ENCODE measurements at regions not wholly inside any gene's neighbourhood (a gene's known extent, or its start where the extent isn't known, plus 50 kb on each side); places are given as distances from the start of the nearest gene placed in this dataset.
"Not testable (repeated sequence)": the region's sequence is repeated elsewhere in the genome, so short reads cannot be mapped to it uniquely, and the experiment has no call there.

DNA sequence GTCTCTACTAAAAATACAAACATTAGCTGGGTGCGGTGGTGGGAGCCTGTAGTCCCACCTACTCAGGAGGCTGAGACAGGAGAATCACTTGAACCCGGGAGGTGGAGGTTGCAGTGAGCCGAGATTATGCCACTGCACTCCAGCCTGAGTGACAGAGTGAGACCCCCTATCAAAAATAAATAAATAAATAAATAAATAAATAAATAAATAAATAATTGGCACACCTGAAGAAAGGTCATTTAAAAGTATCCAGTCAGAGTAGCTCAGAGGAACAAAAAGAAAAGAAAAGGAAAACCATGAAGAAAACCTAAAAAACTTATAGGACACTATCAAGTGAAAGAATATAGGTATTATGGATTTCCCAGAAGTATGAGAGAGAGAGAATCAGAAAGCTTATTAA lies 330.1 kb upstream of the AR start:
- not testable (repeated sequence) for H3K36me3 Mint-ChIP-seq (ENCODE audit: low read depth); H3K4me3 Mint-ChIP-seq; H3K9me3 Mint-ChIP-seq; H3K4me1 Mint-ChIP-seq (ENCODE audit: low read depth); DNase-seq (ENCODE audit: low spot score); H3K27me3 Mint-ChIP-seq (ENCODE audit: low read depth); H3K27ac Mint-ChIP-seq

DNA sequence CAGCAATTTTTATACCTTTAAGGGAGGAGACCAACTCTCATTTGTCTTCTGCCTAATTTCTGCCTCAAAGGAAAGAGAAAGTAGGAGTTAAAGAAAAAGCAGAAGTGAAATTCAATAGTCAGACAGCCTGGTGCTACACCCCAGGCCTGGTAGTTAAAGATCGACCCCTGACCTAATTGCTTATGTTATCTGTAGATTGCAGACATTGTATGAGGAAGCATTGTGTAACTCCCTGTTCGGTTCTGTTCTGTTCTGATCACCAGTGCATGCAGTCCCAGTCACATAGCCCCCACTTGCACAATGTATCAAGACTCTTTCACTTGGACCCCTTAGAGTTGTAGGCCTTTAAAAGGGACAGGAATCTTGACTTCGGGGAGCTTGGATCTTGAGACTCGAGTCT lies 335.9 kb upstream of the AR start:
- H3K9me3 Mint-ChIP-seq = no peaks in the 10 kb centered on the region
- DNase-seq (ENCODE audit: low spot score) = no peak
- H3K27ac Mint-ChIP-seq = no peak overlapping the region
- no peak overlapping the region for H3K4me3 Mint-ChIP-seq
- H3K27me3 Mint-ChIP-seq (ENCODE audit: low read depth) = no peaks in the 10 kb centered on the region
- no peaks in the 10 kb centered on the region for H3K36me3 Mint-ChIP-seq (ENCODE audit: low read depth)
- H3K4me1 Mint-ChIP-seq (ENCODE audit: low read depth) = no peaks in the 10 kb centered on the region

DNA sequence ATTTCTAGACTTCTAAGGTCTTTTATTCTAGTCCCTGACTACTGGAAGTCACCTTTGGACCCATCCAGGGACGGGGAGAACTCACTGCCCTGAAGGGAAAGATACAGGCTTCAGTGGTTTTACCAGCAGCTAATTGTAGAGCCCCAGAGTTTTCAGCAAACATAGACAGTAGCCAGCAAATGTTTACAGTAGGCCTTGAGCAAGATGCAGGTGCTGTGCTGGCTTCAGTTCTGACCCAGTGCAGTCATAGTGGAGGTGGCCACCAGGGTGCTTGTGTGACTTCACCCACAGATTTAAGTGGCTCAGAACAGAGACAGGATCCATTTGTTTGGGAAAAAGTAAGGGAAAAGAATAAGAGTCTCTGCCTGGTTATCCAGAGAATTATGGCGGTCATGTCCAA lies 384.4 kb upstream of the AR start:
- no peak overlapping the region for H3K4me3 Mint-ChIP-seq
- no peak overlapping the region for H3K27ac Mint-ChIP-seq
- no peaks in the 10 kb centered on the region for H3K27me3 Mint-ChIP-seq (ENCODE audit: low read depth)
- no peaks in the 10 kb centered on the region for H3K36me3 Mint-ChIP-seq (ENCODE audit: low read depth)
- H3K9me3 Mint-ChIP-seq = peaks cover 15% of the 10 kb centered on the region
- DNase-seq (ENCODE audit: low spot score) = no peak
- H3K4me1 Mint-ChIP-seq (ENCODE audit: low read depth) = no peaks in the 10 kb centered on the region

- H3K36me3 Mint-ChIP-seq (ENCODE audit: low read depth) = no peaks in the 10 kb centered on the region
- H3K4me3 Mint-ChIP-seq = no peak overlapping the region
- H3K9me3 Mint-ChIP-seq = peaks cover 14% of the 10 kb centered on the region
- H3K27ac Mint-ChIP-seq = no peak overlapping the region
- DNase-seq (ENCODE audit: low spot score) = no peak
- H3K27me3 Mint-ChIP-seq (ENCODE audit: low read depth) = no peaks in the 10 kb centered on the region
- no peaks in the 10 kb centered on the region for H3K4me1 Mint-ChIP-seq (ENCODE audit: low read depth)
Observed at GRCh38 chrX:67114635-67115034, 429.2 kb upstream of the AR start.

DNA sequence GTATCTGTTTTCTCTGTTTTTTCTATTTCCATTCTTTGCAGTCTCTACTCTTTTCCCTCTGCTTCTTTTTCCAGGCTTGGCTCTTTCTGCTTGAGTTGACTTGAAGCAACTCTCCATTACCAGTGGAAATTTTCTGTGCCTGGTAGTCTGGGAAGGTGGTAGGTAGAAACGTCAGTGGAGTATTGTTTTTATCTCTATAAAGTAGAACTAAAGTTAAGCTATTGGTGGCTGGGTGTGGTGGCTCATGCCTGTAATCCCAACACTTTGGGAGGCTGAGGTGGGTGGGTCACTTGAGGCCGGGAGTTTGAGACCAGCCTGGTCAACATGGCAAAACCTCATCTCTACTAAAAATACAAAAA lies 438.1 kb upstream of the AR start:
- peaks cover 9% of the 10 kb centered on the region for H3K9me3 Mint-ChIP-seq
- no peak for DNase-seq (ENCODE audit: low spot score)
- H3K27ac Mint-ChIP-seq = no peak overlapping the region
- H3K27me3 Mint-ChIP-seq (ENCODE audit: low read depth) = no peaks in the 10 kb centered on the region
- H3K4me1 Mint-ChIP-seq (ENCODE audit: low read depth) = no peaks in the 10 kb centered on the region
- no peak overlapping the region for H3K4me3 Mint-ChIP-seq
- no peaks in the 10 kb centered on the region for H3K36me3 Mint-ChIP-seq (ENCODE audit: low read depth)

- no peaks in the 10 kb centered on the region for H3K27me3 Mint-ChIP-seq (ENCODE audit: low read depth)
- peaks cover 7% of the 10 kb centered on the region for H3K9me3 Mint-ChIP-seq
- H3K27ac Mint-ChIP-seq = no peak overlapping the region
- no peak for DNase-seq (ENCODE audit: low spot score)
- no peak overlapping the region for H3K4me3 Mint-ChIP-seq
- no peaks in the 10 kb centered on the region for H3K4me1 Mint-ChIP-seq (ENCODE audit: low read depth)
- H3K36me3 Mint-ChIP-seq (ENCODE audit: low read depth) = no peaks in the 10 kb centered on the region
Observed at GRCh38 chrX:67104982-67105757, 438.7 kb upstream of the AR start.

DNA sequence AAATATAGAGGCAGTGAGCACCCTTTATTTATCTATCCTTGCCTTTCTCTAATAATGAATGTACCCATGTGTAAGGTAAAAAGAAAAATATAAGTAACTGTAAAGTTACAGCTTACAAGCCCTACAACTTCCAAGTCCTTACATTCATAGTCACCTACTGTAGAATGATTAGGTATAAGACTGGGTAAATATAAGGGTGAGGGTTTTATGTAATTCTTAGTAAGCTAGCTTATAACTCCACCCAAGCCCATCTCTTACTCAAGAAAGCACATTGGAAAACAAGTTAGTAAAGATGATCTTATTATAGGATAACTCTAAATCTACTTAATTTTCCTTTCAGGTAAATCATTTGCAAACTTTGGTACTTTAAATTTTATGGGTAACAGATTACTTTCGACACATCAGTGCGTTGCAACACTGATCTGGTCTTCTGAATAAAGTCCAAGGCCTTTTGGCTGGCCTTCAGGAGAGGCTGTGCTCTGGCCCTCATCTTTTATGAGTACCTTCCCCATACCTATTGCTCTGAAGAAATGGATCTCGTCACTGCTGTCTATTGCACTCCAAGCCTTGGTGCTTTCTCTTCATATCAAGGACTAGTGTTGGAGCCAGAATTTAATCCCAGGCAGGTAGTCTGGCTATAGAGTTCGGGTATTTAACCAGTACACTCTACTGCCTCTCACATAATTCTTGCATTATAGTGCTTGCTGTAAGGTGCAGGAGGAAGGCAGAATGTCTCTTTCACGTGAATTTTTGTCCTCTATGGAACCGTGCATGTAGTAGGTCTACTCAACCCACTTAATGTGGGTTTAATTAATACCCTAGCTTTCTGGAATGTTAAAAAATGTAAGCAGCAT lies 443.6 kb upstream of the AR start:
- H3K36me3 Mint-ChIP-seq (ENCODE audit: low read depth) = no peaks in the 10 kb centered on the region
- H3K27ac Mint-ChIP-seq = no peak overlapping the region
- no peak for DNase-seq (ENCODE audit: low spot score)

GRCh38 chrX:67094061-67094460 lies 449.8 kb upstream of the AR start:
- no peaks in the 10 kb centered on the region for H3K4me1 Mint-ChIP-seq (ENCODE audit: low read depth)
- no peaks in the 10 kb centered on the region for H3K36me3 Mint-ChIP-seq (ENCODE audit: low read depth)
- DNase-seq (ENCODE audit: low spot score) = no peak
- no peak overlapping the region for H3K4me3 Mint-ChIP-seq
- H3K27ac Mint-ChIP-seq = no peak overlapping the region
- H3K9me3 Mint-ChIP-seq = no peaks in the 10 kb centered on the region
- H3K27me3 Mint-ChIP-seq (ENCODE audit: low read depth) = no peaks in the 10 kb centered on the region

More for the DNA sequence above, 443.6 kb upstream of the AR start:
- Mint-ChIP-seq H3K4me3 (no peak overlapping the region), H3K27me3 (ENCODE audit: low read depth) (no peaks in the 10 kb centered on the region), H3K9me3 (peaks cover 5% of the 10 kb centered on the region), H3K4me1 (ENCODE audit: low read depth) (no peaks in the 10 kb centered on the region)

DNA sequence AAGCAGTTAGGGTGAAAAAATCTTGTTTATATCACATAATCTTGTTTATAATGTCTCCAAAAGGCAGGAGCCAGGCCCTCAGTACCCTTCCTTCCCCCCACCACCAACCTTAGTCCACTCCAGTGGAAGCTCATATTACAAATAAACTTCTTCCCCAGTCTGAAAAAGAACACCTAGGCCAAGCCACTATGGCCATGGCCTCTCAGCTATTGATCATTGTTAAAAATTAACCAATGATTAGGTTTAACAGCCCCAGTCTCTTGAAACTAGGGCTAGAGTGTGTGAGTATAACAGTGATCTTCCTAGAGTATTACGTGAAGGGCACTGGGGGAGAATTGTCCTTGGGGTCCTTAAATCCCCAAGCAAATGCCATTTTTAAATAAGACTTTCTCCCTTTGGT lies 411.9 kb upstream of the EDA2R start:
- Mint-ChIP-seq H3K27ac (no peak overlapping the region), H3K9me3 (no peaks in the 10 kb centered on the region)

DNA sequence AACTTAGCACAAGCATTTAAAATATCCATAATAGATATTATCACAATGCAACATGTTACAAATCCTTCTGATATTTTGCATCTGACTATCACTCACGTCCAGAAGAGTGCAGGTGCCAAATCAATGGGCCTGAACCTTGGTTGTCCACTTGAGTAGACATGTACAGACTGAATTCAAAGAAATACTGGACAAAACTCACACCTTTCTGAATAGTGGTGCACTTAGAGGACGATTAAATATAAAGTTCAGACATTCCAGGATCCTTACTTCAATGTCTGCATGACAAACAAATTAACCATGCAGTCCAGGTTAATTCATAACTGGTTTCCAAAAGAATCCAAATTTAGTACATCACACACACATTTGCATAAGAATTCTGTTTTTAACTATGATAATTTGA lies 406.0 kb upstream of the EDA2R start:
- Mint-ChIP-seq H3K27ac (no peak overlapping the region), H3K4me1 (ENCODE audit: low read depth) (no peaks in the 10 kb centered on the region), H3K36me3 (ENCODE audit: low read depth) (no peaks in the 10 kb centered on the region), H3K4me3 (no peak overlapping the region), H3K9me3 (no peaks in the 10 kb centered on the region), H3K27me3 (ENCODE audit: low read depth) (no peaks in the 10 kb centered on the region)
- DNase-seq (ENCODE audit: low spot score) = no peak

More for the DNA sequence above, 411.9 kb upstream of the EDA2R start:
- no peak overlapping the region for H3K4me3 Mint-ChIP-seq
- H3K4me1 Mint-ChIP-seq (ENCODE audit: low read depth) = no peaks in the 10 kb centered on the region
- H3K27me3 Mint-ChIP-seq (ENCODE audit: low read depth) = no peaks in the 10 kb centered on the region
- no peak for DNase-seq (ENCODE audit: low spot score)
- no peaks in the 10 kb centered on the region for H3K36me3 Mint-ChIP-seq (ENCODE audit: low read depth)

DNA sequence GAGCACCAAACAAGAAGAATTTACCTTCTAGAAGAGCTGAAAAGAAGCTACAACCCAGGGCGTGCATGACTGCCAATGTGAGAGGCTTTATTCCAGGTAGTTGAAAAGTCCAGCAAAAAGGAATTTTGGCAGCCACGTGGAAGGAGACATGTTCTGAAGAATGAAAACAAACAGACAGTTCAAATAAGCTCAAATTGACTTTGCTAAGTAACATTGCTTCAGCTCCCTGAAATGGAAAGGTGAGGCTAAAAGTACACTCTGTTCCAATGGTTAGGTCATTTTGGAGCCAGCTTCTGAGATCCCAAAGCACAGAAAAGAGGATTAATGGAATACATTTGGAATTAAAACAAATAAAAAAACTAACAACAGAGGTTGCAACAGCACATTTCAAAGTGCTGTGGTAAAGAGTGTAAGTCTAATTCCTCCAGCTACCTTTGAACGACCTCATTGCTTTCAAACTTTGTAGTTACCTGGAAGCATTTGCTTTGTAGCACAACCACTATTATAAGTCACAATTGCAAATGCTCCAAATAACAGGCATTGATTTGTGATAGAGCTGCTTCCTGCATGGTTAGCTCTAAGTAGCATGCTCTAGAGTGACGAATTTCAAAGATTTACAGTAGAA lies 405.3 kb upstream of the EDA2R start:
- H3K4me1 Mint-ChIP-seq (ENCODE audit: low read depth) = no peaks in the 10 kb centered on the region

DNA sequence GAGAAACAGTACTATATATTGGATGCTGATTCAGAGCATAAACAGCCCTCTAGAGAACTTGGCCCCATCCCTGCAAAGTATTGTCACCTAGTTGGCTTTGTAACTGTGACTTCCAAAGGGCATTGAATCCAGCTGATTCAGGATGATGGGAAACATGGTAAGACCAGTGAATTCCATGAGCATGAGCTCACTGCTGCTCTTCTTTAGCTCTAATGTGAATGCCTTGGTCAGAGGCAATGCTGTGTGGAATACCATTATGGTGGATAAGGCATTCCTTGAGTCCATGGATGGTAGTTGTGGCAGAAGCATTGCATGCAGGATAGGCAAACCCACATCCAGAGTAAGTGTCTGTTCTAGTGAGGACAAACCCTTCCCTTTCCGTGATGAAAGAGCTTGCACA lies 365.6 kb upstream of the EDA2R start:
- DNase-seq (ENCODE audit: low spot score) = no peak
- H3K4me3 Mint-ChIP-seq = no peak overlapping the region
- H3K36me3 Mint-ChIP-seq (ENCODE audit: low read depth) = no peaks in the 10 kb centered on the region
- no peak overlapping the region for H3K27ac Mint-ChIP-seq
- H3K9me3 Mint-ChIP-seq = no peaks in the 10 kb centered on the region
- no peaks in the 10 kb centered on the region for H3K27me3 Mint-ChIP-seq (ENCODE audit: low read depth)
- no peaks in the 10 kb centered on the region for H3K4me1 Mint-ChIP-seq (ENCODE audit: low read depth)

More for the DNA sequence above, 405.3 kb upstream of the EDA2R start:
- Mint-ChIP-seq H3K36me3 (ENCODE audit: low read depth) (no peaks in the 10 kb centered on the region), H3K27me3 (ENCODE audit: low read depth) (no peaks in the 10 kb centered on the region), H3K27ac (no peak overlapping the region), H3K4me3 (no peak overlapping the region), H3K9me3 (no peaks in the 10 kb centered on the region)
- no peak for DNase-seq (ENCODE audit: low spot score)

GRCh38 chrX:66994729-66995128 lies 355.9 kb upstream of the EDA2R start:
- DNase-seq (ENCODE audit: low spot score) = no peak
- Mint-ChIP-seq H3K27ac (no peak overlapping the region), H3K4me3 (no peak overlapping the region), H3K4me1 (ENCODE audit: low read depth) (no peaks in the 10 kb centered on the region), H3K9me3 (no peaks in the 10 kb centered on the region), H3K36me3 (ENCODE audit: low read depth) (no peaks in the 10 kb centered on the region), H3K27me3 (ENCODE audit: low read depth) (no peaks in the 10 kb centered on the region)

DNA sequence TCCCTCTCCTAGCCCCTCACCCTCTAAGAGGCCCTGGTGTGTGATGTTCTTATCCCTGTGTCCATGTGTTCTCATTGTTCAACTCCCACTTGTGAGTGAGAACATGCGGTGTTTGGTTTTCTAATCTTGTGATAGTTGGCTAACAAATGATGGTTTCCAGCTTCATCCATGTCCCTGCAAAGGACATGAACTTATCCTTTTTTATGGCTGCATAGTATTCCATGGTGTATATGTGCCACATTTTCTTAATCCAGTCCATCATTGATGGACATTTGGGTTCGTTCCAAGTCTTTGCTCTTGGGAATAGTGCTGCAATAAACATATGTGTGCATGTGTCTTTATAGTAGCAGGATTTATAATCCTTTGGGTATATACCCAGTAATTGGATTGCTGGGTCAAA lies 353.2 kb upstream of the EDA2R start:
- H3K27ac Mint-ChIP-seq; H3K4me3 Mint-ChIP-seq; DNase-seq (ENCODE audit: low spot score); H3K36me3 Mint-ChIP-seq (ENCODE audit: low read depth); H3K4me1 Mint-ChIP-seq (ENCODE audit: low read depth); H3K9me3 Mint-ChIP-seq; H3K27me3 Mint-ChIP-seq (ENCODE audit: low read depth): not testable (repeated sequence)

Data from T-helper 2 cell treated with Interferon-gamma antibody and Interleukin-4, amounts not matched to agents 5 μg/mL and 100 μg/mL, for 36 hours (primary cell).